HG03175 (cell line): ENCODE measurements at regions not wholly inside any gene's neighbourhood (a gene's known extent, or its start where the extent isn't known, plus 50 kb on each side); places are given as distances from the start of the nearest gene placed in this dataset.

Source experiments
- ATAC-seq: cut with Tn5 transposase; IDR thresholded peaks from one replicate; pipeline ENCODE4 v1.9.1; 2021; ENCODE audit warnings: mild to moderate bottlenecking, moderate library complexity; ENCODE audit not compliant: unreplicated experiment

GRCh38 chr6:148082044-148082443 is 260.6 kb upstream of the SASH1 start:
- no peak for ATAC-seq

- no peak for ATAC-seq
These were observed 259.9 kb upstream of the SASH1 start for GRCh38 chr6:148082696-148083095.

- no peak for ATAC-seq
These were observed 256.9 kb upstream of the SASH1 start for GRCh38 chr6:148085631-148086331.

GRCh38 chr6:148086386-148086785 is 256.3 kb upstream of the SASH1 start:
- no peak for ATAC-seq

GRCh38 chr6:148086843-148087242 is 255.8 kb upstream of the SASH1 start:
- no peak for ATAC-seq

- ATAC-seq: no peak
These were observed 255.0 kb upstream of the SASH1 start for GRCh38 chr6:148087659-148088058.

- no peak for ATAC-seq
These were observed 252.3 kb upstream of the SASH1 start for GRCh38 chr6:148090326-148090725.

GRCh38 chr6:148091394-148091793 is 251.2 kb upstream of the SASH1 start:
- no peak for ATAC-seq

- ATAC-seq: no peak
These were observed 239.2 kb upstream of the SASH1 start for GRCh38 chr6:148103436-148103835.

- ATAC-seq: no peak
These were observed 238.5 kb upstream of the SASH1 start for GRCh38 chr6:148104131-148104530.

- no peak for ATAC-seq
These were observed 236.9 kb upstream of the SASH1 start for GRCh38 chr6:148105695-148106094.

- no peak for ATAC-seq
These were observed 234.7 kb upstream of the SASH1 start for GRCh38 chr6:148107911-148108310.

- no peak for ATAC-seq
These were observed 232.9 kb upstream of the SASH1 start for GRCh38 chr6:148109732-148110131.

- no peak for ATAC-seq
These were observed 231.7 kb upstream of the SASH1 start for GRCh38 chr6:148110925-148111324.

- no peak for ATAC-seq
These were observed 229.8 kb upstream of the SASH1 start for GRCh38 chr6:148112851-148113319.

GRCh38 chr6:148116001-148116400 is 226.6 kb upstream of the SASH1 start:
- ATAC-seq: no peak

GRCh38 chr6:148118244-148118643 is 224.4 kb upstream of the SASH1 start:
- ATAC-seq: no peak

- ATAC-seq: no peak
These were observed 214.5 kb upstream of the SASH1 start for GRCh38 chr6:148128014-148128730.

- no peak for ATAC-seq
These were observed 208.0 kb upstream of the SASH1 start for GRCh38 chr6:148134592-148134991.

GRCh38 chr6:148136586-148136985 is 206.1 kb upstream of the SASH1 start:
- ATAC-seq: no peak

GRCh38 chr6:148137652-148138051 is 205.0 kb upstream of the SASH1 start:
- ATAC-seq: no peak

GRCh38 chr6:148138573-148138972 is 204.1 kb upstream of the SASH1 start:
- no peak for ATAC-seq
